Effector CD4-positive, alpha-beta T cell (primary cell): ENCODE measurements at regions not wholly inside any gene's neighbourhood (a gene's known extent, or its start where the extent isn't known, plus 50 kb on each side); places are given as distances from the start of the nearest gene placed in this dataset.

ENCODE experiments used
- DNase-seq: peaks from one replicate; pipeline ENCODE4 v3.0.0-alpha.2; 2020

DNA sequence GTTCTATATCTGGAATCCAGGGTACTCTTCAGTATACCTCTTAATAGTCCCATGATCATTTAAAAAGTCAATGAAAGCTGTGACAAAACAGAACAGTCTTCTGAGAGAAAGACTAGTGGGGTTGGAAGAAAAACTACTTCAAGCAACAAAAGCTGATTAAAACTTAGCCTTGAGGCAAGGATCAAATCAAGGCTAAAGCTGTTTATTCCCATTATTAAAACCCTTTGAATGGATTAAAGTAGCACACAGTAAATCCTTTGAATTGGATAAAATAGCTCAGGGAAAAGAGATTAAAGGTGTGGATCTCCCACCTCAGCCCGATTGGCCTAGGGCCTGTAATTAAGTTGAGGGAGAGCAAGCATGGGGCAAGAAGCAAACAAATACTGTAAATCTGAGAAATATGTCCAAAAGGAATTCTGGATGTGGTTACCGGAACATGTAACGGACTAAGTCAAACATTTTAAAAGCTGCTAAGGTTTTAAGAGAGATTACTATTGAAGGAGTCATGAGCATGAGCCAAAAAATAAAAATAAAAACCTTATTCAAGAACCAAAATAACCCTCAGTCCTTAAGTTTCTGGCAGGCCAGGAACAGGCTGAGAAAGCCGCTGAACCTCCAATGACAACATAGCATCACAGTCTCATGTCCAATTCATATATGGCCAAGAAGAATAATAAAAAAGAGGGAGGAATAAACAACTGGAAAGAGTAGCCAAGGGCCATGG lies 257.3 kb upstream of the NEIL3 start:
- DNase-seq = no peak

DNA sequence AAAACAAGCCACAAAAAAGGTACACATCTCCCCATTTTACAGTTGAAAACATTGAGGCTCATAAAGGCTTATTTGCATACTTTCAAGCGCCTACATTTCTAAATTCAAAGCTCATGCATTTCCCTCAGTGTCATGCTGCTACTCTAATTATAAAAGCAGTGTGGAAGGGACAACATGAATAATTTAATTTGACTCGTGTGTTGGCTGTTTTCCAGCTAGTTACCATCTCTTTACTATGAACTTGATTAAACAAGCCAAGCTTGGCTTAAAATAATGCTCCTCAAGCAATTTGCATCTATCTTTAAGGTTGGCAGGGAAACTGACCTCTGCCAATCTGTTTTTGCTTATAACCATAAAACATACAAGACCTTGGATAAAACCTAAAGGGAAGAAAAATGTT lies 252.5 kb upstream of the NEIL3 start:
- no peak for DNase-seq

- DNase-seq = no peak
Observed at GRCh38 chr4:177064116-177064515, 245.6 kb upstream of the NEIL3 start.

DNA sequence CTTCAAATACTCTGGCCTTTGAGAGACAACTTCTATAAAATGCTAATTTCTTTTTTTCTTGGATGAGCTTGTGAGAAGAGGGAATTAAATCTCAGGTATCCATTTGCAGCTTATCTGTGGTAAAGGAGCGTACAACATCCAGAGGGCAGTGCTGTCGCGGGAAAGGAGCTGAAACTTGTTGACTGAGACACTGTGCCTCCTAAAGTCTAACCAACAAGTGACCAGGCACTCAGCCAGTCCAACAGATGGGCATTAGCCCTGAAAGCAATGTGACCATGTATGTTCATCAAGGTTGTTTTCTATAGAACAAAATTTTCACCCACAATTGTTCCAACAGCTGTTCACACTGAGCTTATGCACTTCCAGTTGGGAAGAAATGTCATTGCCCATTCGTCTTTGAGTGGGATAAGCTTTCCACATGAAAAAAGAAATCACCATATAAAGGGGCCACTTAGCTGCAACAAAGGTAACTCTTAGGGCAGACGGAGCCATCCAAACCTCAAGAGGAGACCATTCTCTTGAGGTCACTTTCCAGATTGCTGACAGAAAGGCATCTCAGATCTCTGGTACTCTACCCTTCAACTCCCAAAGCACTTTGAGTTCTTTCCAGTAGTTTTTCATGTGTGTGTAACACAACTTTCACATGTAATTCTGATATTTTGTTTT lies 244.8 kb upstream of the NEIL3 start:
- DNase-seq = no peak

DNA sequence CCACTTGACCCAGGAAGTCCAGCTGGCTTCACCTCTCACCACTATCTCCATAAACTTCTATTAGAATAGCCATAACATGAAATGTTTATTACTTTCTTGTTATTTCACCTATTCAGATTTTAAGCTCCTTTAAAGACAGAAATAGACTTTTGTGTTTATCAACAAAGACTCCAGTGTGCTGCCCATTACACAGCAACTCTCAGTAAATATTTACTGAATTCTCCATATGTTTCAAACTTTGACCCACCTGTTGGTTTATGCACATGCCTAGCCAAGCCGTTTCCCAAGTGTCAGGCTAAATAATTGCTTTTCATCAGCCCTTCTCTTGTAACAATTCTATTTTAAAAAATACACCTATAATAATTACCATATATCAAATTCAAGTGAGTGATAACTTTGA lies 242.9 kb upstream of the NEIL3 start:
- no peak for DNase-seq

DNA sequence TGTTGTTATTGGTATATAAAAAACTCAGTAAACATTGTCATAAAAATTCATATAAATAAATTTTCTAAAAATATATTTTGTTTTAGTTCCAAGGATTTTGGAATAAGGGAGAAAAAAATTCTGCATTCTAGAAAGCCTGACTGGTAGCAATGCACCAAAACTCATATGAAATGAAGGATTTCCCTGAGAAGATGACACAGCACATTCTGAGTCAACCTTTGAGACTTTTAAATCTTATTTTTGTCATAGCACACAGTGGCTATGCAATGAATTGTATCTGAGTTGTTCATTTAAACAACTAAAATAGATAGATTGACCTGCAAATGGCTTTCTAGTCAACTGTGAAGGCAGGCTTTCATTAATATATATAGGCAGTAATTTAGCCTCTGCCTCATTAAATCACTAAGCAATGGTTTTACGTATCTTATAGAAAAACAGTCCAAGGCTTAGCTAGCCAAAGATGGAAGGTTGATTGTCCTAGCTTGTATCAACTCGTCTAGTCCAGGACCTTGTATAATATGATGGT lies 239.1 kb upstream of the NEIL3 start:
- DNase-seq = no peak

DNA sequence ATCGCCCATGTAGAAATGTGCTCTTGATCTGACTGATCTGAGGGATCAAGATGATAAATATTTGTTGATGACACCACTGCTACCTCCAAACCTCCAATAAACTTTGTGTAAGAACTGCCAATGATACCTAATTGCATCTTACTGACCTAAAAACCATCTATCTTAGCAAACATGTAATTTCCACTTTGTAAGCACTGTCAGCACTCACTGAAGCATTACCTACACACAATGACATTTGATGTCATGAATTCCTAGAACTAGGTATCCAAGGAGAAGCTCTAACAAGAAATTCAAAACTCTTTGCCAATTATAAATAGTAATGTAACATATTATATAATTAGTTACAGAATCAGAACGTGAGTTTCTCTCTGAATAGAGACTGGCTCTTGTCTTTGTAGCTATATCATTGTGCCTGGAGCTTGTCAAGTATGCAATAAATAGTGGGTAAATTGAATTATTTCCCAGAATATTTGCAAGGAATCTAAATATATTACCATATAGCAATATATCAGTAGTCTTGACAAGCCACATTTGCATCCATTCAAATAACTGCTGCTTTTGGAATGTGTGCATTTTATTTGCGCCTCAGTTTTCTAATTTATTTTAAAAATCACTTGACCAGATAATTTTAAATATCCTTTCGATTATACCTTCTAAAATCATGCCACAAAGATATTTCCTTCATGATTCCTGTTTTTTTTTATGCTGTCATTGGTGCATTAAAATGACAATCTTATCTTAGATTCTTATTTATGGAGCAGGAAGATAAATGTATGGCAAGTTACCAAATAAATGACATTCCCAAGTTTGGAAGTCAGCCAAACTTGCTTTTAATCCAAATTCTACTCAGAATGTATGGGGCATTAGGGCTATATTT lies 232.3 kb upstream of the NEIL3 start:
- no peak for DNase-seq

- DNase-seq = no peak
Observed at GRCh38 chr4:177079327-177079726, 230.3 kb upstream of the NEIL3 start.

- DNase-seq = no peak
Observed at GRCh38 chr4:177080388-177080787, 229.3 kb upstream of the NEIL3 start.

DNA sequence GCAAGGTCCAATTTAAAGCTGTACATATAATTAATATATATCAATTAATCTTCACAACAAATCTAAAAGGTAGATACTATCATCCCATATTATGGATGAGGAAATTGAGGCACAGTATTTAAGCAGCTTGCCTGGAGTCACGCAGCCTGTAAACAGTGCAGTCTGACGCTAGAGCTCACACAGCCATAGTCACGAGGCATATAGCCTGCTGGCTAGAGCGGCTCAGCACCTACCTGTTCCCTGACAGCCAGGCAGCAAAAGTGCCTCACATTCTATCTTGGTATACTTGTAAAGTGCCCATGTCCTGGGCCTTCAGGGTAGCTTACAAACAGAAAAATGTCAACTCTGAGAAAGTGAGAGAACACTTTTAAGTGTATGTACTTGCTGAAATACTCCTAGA lies 222.6 kb upstream of the NEIL3 start:
- no peak for DNase-seq

DNA sequence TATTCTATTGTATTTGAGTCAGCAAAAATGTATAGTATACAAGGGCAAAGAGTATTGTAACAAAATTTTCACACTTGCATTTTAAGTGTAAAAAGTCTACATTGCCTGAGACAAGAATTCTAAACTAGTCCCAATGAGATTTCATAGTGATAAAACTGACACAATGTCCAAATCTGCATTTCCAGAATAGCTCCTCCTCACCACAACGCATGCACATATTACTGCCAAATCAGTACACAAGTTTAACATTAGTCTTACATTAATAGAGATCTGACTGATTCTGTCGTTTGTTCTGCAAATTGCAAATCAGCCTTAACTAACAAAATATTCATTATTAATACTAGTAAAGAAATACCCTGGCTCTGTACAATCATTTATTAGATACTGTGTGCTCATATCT lies 222.2 kb upstream of the NEIL3 start:
- DNase-seq = no peak

GRCh38 chr4:177091515-177091914 lies 218.2 kb upstream of the NEIL3 start:
- no peak for DNase-seq

DNA sequence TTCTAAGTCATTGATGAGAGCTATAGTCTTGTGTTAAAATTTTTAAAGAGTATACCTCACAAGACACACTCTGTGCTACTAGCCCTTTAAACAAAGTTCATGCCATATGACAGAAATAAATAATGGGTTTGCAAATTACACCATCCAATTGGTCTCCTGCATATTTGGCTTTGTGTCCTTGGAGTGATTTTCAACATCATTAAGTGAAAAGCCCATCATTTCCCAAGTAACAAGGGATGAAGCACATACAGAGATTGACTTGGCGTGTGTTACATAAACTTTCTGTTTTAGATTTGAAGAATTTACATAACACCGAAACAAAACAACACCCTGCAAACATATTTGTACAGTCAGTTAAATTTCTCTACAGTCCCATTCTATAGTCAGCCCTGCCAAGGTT lies 216.9 kb upstream of the NEIL3 start:
- DNase-seq = no peak

GRCh38 chr4:177093964-177094363 lies 215.7 kb upstream of the NEIL3 start:
- DNase-seq = no peak

- DNase-seq = no peak
Observed at GRCh38 chr4:177097291-177097690, 212.4 kb upstream of the NEIL3 start.

- no peak for DNase-seq
Observed at GRCh38 chr4:177099211-177099610, 210.5 kb upstream of the NEIL3 start.

DNA sequence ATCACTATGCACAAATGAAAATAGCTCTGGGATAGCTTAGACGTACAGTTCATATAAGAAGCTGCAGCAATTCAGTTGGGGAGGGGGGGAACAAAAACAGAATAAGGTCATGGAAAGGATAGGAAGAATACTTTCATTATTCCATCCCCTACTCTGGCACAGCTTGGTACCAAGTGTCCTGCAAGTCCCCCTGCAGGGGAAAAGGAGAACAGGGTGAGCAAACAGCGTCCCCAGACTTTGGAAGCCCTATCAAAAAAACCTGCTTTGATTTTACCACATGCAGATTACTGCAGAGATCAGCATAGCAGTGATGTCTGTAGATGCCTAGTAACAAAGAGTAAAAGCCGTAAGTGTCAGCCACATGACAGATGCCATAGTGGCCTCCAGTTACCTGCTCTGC lies 209.4 kb upstream of the NEIL3 start:
- no peak for DNase-seq

GRCh38 chr4:177103619-177104018 lies 206.1 kb upstream of the NEIL3 start:
- DNase-seq = no peak

DNA sequence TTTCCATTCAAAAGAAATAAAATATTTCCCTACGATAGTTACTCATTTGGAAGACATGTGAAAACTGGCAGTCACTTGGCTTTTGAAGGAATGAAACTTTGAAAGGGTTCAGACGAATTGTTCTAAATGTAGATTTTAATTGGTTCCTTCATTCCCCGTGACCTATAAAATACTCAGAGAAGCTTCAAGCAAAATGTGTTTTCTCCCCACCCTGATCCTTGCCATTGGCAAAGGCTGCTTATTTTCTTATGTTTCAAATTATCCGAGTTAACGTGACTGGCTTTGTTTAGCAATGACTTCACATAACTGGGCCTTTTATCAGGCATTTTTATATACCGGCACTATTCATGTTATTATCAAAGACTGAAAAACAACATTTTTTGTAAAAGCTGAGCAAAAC lies 204.1 kb upstream of the NEIL3 start:
- DNase-seq = no peak

GRCh38 chr4:177107288-177107921 lies 202.3 kb upstream of the NEIL3 start:
- no peak for DNase-seq

- DNase-seq = no peak
Observed at GRCh38 chr4:177108708-177109107, 201.0 kb upstream of the NEIL3 start.

DNA sequence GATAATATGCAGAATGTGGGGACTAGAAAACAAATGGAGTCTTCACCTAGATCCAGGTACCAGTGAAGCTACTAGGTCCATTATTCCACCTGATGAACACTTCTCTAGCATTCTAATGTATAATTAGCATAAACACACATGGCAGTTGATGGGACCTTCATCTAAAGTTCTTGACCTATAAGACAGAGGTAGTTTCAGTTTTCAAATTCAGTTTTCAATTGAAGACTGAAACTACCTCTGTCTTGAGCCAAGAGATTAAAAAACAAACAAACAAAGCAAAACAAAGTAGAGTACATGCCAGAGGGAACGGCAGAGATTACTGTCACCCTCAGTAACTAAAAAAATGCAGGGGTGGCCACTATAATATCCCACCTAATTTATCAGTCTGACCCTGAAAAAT lies 199.9 kb upstream of the NEIL3 start:
- no peak for DNase-seq

GRCh38 chr4:177116161-177116560 lies 193.5 kb upstream of the NEIL3 start:
- no peak for DNase-seq
